Osteocyte (in vitro differentiated cells): ENCODE measurements at regions not wholly inside any gene's neighbourhood (a gene's known extent, or its start where the extent isn't known, plus 50 kb on each side); places are given as distances from the start of the nearest gene placed in this dataset.
A peak's percentile ranks its signal among the peaks of the same experiment; 100 is the strongest.

Source experiments
- DNase-seq: peaks from one replicate; pipeline ENCODE4 v3.0.0; 2021; ENCODE audit warnings: mixed read lengths; ENCODE audit not compliant: unreplicated experiment; ENCODE audit errors: extremely low spot score
- H3K27ac Mint-ChIP-seq: one replicate; pipeline ENCODE4 v1.8.0; 2021; ENCODE audit warnings: mild to moderate bottlenecking, mixed read lengths; ENCODE audit not compliant: unreplicated experiment
- H3K27me3 Mint-ChIP-seq: one replicate; pipeline ENCODE4 v1.8.0; 2021; ENCODE audit warnings: mixed read lengths; ENCODE audit not compliant: unreplicated experiment
- H3K36me3 Mint-ChIP-seq: one replicate; pipeline ENCODE4 v1.8.0; 2021; ENCODE audit warnings: mixed read lengths; ENCODE audit not compliant: unreplicated experiment
- H3K4me1 Mint-ChIP-seq: one replicate; pipeline ENCODE4 v1.8.0; 2021; ENCODE audit warnings: mixed read lengths; ENCODE audit not compliant: unreplicated experiment
- H3K4me3 Mint-ChIP-seq: one replicate; pipeline ENCODE4 v1.8.0; 2021; ENCODE audit warnings: mild to moderate bottlenecking, moderate library complexity, mixed read lengths; ENCODE audit not compliant: unreplicated experiment
- H3K9me3 Mint-ChIP-seq: one replicate; pipeline ENCODE4 v1.8.0; 2021; ENCODE audit warnings: mixed read lengths; ENCODE audit not compliant: unreplicated experiment
- CTCF ChIP-seq: fragments of 200-600 bp; sonication (generic); IDR thresholded peaks from 2 replicates; pipeline ENCODE4 v1.5.0; 2021; ENCODE audit warnings: antibody characterized with exemption, mild to moderate bottlenecking, moderate library complexity

GRCh38 chr3:110656394-110657025, 415.1 kb upstream of the NECTIN3 start:
- no peak overlapping the region for H3K4me3 Mint-ChIP-seq
- H3K36me3 Mint-ChIP-seq, result no peaks in the 10 kb centered on the region
- peaks cover 8% of the 10 kb centered on the region for H3K4me1 Mint-ChIP-seq
- H3K27ac Mint-ChIP-seq, result no peak overlapping the region
- H3K27me3 Mint-ChIP-seq, result no peaks in the 10 kb centered on the region
- DNase-seq, result no peak
- H3K9me3 Mint-ChIP-seq, result peaks cover 3% of the 10 kb centered on the region
- TF ChIP-seq CTCF, result no peak

GRCh38 chr3:110664148-110664547, 407.5 kb upstream of the NECTIN3 start:
- Mint-ChIP-seq H3K9me3 (peaks cover 17% of the 10 kb centered on the region), H3K36me3 (peaks cover 4% of the 10 kb centered on the region), H3K4me3 (no peak overlapping the region), H3K27me3 (no peaks in the 10 kb centered on the region), H3K4me1 (peaks cover 36% of the 10 kb centered on the region), H3K27ac (peak overlapping the region; percentile 64)
- no peak for TF ChIP-seq CTCF
- DNase-seq, result no peak

DNA sequence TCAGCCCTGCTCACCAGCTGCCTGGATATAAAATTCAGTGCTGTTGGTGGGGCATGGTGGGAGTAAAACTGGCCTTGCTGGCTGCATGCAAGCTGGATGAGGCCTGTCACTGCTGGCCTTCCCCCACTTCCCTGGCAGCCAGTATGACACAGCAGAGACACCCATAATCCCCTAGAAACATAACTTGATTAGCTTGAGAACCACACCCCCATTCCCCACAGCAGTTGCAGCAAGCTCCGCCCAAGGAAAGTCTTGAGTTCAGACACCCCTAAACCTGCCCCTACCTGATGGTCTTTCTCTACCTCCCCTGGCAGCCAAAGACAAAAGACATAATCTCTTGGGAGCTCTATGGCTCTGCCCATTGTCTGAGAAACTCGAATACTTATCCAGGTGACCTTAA, 405.1 kb upstream of the NECTIN3 start:
- H3K27me3 Mint-ChIP-seq, result no peaks in the 10 kb centered on the region
- no peak overlapping the region for H3K27ac Mint-ChIP-seq
- H3K36me3 Mint-ChIP-seq, result peaks cover 9% of the 10 kb centered on the region
- no peak for TF ChIP-seq CTCF
- DNase-seq, result no peak
- H3K9me3 Mint-ChIP-seq, result peaks cover 20% of the 10 kb centered on the region
- peaks cover 29% of the 10 kb centered on the region for H3K4me1 Mint-ChIP-seq
- H3K4me3 Mint-ChIP-seq, result no peak overlapping the region

GRCh38 chr3:110667216-110667615, 404.4 kb upstream of the NECTIN3 start:
- Mint-ChIP-seq H3K4me1 (peaks cover 29% of the 10 kb centered on the region), H3K9me3 (peaks cover 15% of the 10 kb centered on the region), H3K36me3 (peaks cover 9% of the 10 kb centered on the region), H3K27ac (no peak overlapping the region), H3K27me3 (no peaks in the 10 kb centered on the region), H3K4me3 (no peak overlapping the region)
- no peak for DNase-seq
- TF ChIP-seq CTCF, result no peak

- no peak overlapping the region for H3K27ac Mint-ChIP-seq
- H3K36me3 Mint-ChIP-seq, result peaks cover 6% of the 10 kb centered on the region
- H3K9me3 Mint-ChIP-seq, result peaks cover 29% of the 10 kb centered on the region
- no peaks in the 10 kb centered on the region for H3K27me3 Mint-ChIP-seq
- DNase-seq, result no peak
- TF ChIP-seq CTCF, result no peak
- peaks cover 12% of the 10 kb centered on the region for H3K4me1 Mint-ChIP-seq
- no peak overlapping the region for H3K4me3 Mint-ChIP-seq
Measured at GRCh38 chr3:110670407-110670806, 401.2 kb upstream of the NECTIN3 start.
